ENCODE measurements at regions not wholly inside any gene's neighbourhood (a gene's known extent, or its start where the extent isn't known, plus 50 kb on each side); places are given as distances from the start of the nearest gene placed in this dataset.
"Not testable (repeated sequence)": the region's sequence is repeated elsewhere in the genome, so short reads cannot be mapped to it uniquely, and the experiment has no call there.

DNA sequence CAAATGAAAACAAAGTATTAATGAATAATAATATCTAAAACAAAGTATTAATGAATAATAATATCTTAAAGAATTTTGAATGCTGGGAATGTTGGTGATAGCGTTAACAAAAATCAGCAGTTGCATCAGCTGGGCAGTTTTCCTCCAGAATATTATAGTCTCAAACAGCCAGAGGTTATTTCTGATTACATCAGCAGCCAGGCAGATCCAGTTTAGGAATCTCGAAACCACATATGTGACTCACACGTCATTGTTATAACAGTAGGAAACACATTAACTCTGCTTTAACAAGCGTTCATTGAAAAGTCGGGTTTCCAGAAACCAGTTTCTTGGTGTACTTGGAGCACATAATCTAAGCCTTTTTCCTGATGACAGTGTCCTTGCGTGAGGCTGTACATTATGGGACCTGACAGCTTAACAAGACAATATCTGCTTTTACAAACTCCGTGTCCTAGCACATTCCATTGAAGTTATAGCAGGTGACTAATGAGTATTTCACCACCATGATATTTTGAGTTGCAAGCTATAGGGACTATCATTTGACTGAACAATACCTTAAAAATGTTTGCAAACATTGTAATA lies 559.5 kb upstream of the KLF4 start:
- DNase-seq, result no peak

DNA sequence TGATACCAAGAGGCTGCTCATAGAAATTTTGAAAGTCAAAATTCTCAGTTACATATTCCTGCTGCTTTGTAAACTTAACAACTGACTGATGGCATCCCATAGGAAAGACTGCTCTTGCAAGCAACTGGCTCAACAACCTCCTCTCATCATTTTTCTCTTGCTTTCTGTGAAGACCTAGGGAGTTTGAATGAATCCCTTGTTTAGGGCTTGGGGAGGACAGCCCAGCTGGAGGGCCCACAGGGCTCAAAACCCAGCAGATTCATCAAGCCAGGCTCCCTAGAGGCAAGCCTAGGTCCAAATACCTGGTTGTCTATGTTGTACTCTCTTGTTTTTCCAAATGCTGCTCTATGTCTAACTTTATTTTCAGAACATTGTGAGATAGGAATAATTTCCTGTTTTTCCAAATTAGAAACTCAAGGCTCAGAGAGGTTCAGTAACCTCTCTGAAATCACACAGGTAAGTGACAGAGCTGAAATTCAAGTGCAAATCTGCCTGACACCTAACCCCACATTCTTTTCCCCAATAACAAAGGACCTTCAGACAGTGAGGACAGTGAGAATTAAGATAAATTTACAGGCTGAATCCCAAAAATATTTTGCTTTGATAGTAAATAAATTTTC lies 558.9 kb upstream of the KLF4 start:
- DNase-seq, result no peak

DNA sequence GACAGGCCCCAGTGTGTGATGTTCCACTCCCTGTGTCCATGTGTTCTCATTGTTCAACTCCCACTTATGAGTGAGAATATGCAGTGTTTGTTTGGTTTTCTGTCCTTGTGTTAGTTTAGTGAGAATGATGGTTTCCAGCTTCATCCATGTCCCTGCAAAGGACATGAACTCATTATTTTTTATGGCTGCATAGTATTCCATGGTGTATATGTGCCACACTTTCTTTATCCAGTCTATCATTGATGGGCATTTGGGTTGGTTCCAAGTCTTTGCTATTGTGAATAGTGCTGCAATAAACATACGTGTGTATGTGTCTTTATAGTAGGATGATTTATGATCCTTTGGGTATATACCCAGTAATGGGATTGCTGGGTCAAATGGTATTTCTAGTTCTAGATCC lies 558.2 kb upstream of the KLF4 start:
- not testable (repeated sequence) for DNase-seq

DNA sequence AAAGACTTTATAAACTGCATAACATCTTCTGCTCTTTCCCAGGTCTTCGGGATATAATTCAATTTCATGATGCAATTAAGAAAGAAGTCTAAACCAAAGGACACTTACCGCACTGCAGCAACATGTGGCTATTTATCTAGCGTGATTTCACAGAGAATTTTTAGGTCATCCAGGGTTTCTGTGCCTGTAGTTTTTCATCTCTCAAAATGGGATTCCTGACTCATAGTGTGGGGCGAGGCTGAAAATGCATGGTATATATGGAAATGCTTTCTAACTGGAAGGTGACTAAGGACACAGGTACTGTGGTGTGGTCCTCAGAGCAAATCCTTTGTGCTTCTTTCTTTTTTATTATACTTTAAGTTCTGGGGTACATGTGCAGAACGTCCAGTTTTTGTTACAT lies 557.7 kb upstream of the KLF4 start:
- no peak for DNase-seq

DNA sequence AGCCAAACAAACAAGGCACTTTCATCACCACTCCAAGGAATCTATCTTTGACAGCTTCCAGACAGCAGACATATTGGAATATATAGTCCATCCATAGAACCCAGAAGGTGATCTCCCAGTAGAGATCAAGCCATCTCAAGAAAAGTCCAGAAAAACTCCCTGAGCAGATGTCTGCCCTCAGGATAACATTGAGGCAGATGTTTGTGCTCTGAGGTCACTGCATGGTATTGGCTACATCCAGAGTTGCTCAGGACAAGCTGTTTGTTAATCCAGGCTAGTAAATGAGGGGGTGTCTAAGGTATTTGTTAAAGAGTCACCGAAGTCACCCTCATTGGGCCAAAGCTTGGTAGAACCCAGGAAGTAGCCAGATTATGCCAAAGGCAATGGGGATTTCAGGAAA lies 556.3 kb upstream of the KLF4 start:
- no peak for DNase-seq

DNA sequence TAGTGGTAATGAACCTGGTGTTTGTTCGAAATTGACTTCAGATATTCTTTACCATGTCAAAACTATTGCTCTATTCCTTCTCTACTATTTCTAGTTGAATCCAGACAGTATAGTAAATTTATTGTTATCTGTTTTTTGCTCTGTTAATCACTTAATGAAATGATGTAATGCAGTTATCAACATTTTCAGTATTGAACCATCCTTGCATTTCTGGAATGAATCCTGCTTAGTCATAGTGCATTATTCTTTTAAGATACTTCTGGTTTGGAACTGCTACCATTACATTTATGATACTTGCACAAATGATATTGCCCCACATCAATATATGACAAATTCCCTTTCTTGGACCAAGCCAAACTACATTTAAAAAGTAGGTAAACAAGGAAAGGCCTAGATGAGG lies 554.0 kb upstream of the KLF4 start:
- no peak for DNase-seq

DNA sequence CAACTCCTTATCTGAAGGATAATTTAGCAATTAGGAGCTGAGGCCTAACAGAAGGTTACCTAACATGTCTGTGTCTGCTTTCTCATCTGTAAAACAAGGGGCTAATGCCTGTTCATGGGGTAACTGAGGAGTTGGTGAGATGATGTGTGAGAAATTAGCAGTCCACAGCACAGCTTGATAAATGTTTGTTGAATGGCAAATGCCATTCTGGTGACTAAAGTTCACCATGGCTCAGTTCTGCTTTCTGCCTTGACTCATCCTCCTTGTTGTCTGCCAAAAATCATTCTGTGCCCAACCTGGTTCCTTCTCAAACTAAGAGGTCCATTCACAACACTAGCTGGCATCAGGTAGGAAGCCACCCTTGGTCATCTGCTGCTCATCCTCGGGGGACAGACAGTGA lies 552.0 kb upstream of the KLF4 start:
- DNase-seq, result no peak

DNA sequence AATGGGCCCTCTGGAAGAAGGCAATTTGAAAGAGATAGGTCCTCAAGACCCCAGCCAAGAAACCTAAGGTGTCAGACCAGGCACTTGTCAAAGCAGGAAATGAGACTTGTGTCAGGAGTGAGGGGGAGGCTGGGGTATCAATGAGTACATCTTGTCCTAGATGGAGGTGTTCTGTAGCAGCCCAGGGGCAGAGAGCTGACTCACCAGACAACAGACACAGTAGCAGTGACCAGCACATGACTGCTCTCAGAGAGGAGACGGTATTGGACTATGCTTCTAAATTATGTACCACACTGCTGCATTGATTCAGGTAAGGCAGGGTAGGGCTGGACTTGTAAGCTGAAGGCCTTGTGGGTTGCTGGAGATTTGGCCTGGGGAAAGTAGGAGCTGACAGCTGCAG lies 551.2 kb upstream of the KLF4 start:
- DNase-seq, result no peak

DNA sequence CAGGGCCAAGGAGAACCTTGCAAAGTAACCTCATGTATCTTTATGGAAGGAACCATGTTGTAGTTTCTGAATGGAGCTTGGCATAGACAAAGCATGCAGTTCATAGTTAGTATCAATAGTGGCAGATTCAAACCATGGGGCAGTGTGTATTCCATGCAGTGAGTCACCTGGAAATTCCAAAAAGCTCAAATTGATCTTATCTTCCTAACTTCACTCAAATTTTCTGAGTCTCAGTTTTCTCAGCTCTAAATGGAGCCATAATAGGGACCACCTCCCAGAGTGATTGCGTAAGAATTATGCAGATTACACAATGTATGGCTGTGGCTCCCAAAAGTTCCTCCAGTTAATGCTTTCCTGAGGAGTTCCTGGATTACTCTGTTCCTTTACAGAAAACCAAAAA lies 549.9 kb upstream of the KLF4 start:
- no peak for DNase-seq

DNA sequence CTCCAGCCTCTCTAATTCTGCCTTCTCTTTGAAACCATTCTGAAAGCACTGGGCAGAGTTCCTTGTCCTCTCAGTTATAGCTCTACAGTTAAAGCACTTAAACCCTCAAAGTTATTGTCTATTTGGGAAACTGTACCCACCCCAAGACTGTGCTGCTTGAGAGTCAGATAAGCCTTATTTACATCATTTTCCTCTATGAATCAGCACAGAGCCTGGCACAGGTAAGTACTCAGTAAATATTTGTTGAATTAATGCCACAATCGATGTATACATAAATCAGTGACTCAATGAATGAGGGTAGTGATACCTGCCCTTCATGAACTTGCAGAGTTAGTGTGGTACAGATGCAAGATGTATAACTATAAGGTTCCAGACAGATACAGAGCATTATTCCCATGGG lies 549.4 kb upstream of the KLF4 start:
- no peak for DNase-seq

DNA sequence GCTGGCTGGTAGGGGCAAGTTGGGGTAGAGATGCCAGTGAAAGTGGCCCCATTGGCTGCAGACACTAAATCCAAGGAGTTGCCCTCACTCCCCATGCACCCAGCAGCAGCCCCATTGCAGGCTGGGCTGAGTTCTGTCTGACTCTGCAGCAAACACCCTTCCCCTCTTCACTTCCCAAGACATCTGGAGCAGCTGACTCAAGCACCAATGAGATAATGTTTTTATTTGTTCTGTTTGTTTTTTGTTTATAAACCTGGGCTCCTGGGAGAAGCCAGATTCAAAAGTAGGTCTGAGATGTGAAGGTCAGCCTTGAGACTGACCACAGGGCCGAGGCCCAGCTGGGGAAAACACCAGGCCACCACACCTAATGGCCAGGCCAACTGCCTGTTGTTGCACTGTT lies 545.9 kb upstream of the KLF4 start:
- no peak for DNase-seq

DNA sequence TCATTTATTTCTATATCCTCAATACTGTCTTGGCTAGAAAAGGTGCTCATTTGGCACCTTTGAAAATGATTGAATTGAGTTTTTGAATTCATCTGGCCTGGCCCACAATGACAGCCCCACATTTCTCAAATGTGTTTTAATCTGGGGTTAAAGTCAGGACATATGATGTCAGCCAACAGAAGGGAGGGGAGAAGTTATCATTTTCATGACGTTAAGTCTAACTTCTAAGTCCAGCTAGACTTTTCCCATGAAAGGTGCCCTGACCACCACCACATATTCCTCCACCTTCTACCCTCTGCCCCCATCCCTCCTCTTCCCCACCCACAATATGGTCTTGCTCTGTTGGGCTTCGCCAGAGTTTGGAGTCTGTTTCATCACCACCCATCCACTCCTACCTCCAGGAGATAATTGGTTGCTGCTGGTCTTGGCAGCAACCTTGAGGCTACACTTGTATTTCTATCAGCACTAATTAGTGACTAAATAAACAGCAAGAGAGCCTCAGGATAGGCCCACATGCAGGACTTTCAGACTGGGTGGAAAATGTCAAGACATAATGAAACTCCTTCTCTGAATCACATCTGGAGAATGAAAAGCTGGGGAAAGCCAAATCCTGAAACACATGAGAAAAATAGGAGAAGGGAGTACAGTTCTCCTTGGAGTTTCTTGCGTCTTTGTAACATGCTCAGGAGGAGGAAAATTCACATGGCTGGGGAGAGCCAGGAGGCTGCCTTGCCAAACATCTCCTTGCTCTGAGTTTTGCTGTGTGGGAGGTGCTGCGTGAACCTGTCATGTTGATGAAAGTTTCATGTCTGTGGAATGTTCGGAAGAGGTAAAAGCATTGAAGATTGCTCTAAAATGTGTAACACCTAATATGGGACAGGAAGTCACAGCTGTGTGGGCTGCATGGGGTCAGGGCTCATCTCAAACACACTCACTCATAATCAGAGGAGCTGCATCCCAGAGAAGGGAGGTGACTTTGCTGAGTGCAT lies 544.7 kb upstream of the KLF4 start:
- no peak for DNase-seq

DNA sequence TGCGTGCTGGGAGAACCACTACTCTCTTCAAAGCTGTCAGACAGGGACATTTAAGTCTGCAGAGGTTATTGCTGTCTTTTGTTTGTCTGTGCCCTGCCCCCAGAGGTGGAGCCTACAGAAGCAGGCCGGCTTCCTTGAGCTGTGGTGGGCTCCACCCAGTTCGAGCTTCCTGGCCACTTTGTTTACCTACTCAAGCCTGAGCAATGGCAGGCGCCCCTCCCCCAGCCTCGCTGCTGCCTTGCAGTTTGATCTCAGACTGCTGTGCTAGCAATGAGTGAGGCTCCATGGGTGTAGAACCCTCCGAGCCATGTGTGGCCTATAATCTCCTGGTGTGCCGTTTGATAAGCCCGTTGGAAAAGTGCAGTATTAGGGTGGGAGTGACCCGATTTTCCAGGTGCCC lies 542.5 kb upstream of the KLF4 start:
- not testable (repeated sequence) for DNase-seq

DNA sequence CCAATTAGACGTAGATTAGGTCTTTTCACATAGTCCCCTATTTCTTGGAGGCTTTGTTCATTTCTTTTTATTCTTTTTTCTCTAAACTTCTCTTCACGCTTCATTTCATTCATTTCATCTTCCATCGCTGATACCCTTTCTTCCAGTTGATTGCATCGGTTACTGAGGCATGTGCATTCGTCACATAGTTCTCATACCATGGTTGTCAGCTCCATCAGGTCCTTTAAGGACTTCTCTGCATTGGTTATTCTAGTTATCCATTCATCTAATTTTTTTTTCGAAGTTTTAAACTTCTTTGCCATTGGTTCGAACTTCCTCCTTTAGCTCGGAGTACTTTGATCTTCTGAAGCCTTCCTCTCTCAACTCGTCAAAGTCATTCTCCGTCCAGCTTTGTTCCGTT lies 541.7 kb upstream of the KLF4 start:
- not testable (repeated sequence) for DNase-seq

DNA sequence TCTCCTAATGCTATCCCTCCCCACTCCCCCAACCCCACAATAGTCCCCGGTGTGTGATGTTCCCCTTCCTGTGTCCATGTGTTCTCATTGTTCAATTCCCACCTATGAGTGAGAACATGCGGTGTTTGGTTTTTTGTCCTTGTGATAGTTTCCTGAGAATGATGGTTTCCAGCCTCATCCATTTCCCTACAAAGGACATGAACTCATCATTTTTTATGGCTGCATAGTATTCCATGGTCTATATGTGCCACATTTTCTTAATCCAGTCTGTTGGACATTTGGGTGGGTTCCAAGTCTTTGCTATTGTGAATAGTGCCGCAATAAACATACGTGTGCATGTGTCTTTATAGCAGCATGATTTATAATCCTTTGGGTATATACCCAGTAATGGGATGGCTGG lies 537.1 kb upstream of the KLF4 start:
- DNase-seq, result not testable (repeated sequence)

DNA sequence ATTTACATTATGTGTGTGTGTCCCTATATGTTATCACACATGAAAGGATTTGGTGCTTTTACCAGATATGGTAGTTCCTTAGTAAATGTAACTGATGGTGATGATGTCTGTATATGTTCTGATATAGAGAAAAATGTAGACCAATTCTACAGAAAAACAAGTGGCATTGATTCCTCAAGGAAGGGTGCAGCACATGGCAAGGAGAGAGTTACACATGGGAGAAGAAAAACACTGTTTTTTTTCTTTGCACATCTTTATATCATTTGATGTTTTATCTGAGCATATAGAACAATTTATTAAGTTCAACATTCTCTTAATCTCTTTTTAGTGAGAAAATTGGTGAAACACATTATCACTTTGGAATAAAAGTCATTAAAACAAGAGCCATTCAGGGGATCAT lies 535.0 kb upstream of the KLF4 start:
- DNase-seq, result no peak

DNA sequence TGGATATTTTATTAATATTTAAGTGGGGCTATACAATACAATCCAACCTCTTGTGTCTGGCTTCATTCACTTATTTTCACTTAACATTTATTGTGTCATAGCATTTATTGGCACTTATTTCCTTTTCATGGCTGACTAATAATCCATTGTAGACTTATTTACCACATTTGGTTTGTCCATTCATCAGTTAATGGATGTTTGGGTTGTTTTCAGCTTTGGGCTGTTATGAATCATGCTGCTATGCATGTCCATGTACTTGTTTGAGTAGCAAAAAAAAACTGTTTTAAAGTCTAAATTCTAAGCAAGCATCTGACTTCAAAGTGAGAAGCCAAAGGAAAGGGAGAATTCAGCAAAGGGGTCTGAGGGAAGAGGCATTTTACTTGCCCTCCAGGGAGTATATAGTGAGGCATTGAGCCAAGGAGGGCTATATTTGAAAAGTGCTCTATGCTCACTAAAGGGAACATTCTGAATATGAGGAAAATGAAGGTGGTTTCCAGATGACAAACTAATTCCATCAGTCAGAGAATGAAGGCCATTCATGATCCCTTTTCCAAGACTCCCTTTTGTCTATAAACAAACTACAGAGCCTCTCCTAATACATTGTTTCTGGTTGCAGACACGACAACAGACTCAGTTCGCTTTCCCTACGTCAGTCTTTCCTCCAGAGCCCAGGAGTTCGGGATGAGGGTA lies 532.8 kb upstream of the KLF4 start:
- DNase-seq, result no peak

DNA sequence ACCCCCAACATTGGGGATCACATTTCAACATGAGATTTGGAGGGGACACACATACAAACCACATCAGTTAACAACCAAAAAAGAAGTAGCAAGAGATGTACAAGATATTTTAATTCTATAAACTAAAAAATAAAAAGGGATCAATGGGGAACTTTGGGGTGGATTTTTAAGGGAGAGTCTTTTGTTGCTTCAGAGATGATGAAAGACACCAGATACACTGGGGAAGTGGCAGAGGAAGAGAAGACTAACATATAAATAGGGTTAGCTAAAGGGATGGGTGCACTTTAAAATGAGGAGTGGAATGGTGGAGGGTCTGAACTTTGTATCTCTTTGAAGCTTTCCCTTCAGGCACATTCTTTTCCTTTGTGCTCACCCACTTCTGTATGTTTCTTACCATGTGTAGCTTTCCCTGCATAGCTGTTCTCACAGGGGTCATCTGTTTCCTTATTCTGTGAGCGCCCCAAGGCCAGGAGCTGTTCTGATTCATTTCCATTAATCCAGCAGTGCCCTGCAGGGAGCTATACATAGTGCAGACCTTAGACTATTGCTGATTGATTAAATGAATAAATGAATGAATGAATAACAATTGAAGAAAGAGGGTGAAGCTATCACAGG lies 531.6 kb upstream of the KLF4 start:
- DNase-seq, result no peak

DNA sequence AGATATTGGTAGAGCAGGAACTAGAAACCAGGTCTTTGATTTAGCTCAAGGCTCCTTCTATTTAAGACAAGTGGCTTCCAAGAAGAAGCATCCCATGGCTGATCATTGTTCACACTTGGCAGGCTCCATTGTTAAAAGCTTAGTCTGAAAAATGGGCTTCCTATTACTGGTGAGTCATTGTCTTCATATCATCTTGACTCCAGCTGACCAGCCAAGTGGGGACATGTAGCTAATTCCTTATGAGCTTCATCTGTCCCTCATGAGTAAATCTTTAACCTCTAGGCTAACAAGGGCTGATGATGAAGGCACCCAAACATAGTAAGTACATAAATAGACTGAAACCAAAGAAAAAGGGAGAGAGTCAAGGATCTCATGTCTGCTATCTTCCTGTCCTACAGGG lies 530.3 kb upstream of the KLF4 start:
- no peak for DNase-seq

DNA sequence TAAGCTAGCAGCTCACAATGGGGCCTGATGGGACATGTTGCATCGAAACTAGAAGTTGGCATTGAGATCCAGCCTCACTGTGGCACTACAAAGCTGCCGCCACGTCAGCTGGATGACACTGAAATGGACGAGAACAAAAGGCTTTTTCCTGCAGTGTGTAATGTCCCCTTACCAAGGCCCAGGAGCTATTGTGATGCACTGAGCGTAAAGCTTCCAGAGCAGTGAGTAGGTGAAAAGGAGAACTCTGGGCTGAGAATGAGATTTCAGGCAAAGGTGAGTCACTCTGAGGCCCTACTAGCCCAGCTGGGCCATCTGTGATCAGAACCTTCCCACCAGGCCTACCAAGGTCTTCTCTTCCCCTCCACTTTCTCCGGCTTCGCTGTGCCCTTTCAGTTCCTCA lies 528.1 kb upstream of the KLF4 start:
- no peak for DNase-seq

DNA sequence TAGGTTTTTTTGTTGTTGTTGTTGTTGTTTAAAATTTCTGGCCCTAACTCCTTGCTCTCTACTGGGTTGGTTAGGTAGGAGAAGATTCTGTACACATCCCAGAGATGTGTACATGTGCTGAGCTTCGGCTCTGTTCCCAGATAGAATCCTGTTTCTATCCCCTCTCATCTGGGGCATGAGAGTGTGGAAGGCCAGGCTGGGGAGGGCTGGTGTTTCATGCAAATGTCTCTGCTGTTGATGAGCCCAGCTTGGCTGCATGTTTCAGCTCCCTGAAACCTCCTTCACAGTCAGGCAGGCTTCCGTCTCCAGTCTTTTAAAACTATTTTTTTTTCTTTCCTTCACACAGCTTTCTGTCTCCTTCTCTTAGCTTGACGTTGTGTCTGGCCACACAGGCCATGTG lies 526.9 kb upstream of the KLF4 start:
- no peak for DNase-seq

DNA sequence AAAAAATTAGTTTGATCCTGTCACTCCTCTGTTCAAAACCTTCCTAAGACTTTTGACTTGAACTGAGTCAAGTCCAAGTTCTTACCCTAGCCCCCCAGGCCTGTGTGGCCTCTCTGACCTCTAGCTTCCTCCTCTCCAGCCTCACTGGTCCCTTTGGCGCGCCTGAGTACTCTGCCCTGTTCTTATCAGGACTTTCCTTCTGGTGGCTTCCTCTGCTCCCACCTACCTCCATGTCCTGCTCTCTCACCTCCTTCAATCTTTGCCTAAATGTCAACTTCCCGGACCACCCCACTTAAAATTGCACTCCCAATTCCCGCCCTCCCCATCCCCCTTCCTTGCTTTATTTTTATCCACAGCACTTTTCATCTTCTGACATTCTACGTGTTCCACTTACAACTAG lies 526.1 kb upstream of the KLF4 start:
- no peak for DNase-seq

DNA sequence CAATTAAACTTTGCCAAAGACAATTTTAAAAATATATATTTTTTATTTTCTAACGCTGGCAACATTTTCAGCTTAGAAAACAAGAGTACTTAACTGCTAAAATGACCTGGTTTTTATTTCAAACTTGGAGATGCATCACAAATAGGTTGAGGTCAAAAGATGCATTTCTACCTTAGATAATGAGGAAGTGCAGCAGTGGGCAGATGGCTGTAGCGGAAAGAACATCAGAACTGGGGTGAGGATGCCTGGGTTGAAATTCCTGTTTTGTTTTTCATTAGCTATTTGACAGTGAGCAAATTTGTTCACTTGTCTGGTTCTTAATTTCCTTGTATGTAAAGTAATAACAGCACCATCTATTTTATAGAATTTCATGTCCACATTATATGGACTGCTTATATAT lies 524.8 kb upstream of the KLF4 start:
- no peak for DNase-seq

Data from activated CD4-positive, alpha-beta T cell treated with anti-CD3 and anti-CD28 coated beads, Interleukin-10, Interleukin-2, amounts not matched to agents 100 ng/mL and 50 ng/mL, durations not matched to agents 16 hours and 8 hours (primary cell).